RWPE1 (cell line): ENCODE measurements at regions not wholly inside any gene's neighbourhood (a gene's known extent, or its start where the extent isn't known, plus 50 kb on each side); places are given as distances from the start of the nearest gene placed in this dataset.

Source experiments
- CTCF ChIA-PET: fragments of 350-600 bp; sonication (Branson Sonifier 250); formaldehyde crosslinking; extraction: SDS; loops from one replicate; lab custom pipeline; 2021; lab: Yijun Ruan, JAX
- POLR2A ChIA-PET: fragments of 400-600 bp; formaldehyde crosslinking; extraction: SDS; loops from one replicate; lab custom pipeline; 2020; ENCODE audit warnings: antibody characterized with exemption; ENCODE audit not compliant: low non-redundant PET; lab: Yijun Ruan, JAX
- DNase-seq: peaks from one replicate; pipeline ENCODE4 v3.0.0; 2012; ENCODE audit warnings: low spot score
- H3K27ac ChIP-seq: fragments of 450-650 bp; 2 replicates; pipeline ENCODE4 v1.5.1; 2017
- TF ChIP-seq, protein P1 (sequence below): fragments of 450-650 bp; conservative IDR thresholded peaks from 2 replicates; pipeline ENCODE4 v1.5.1; 2017; ENCODE audit warnings: low read depth, mild to moderate bottlenecking

DNA sequence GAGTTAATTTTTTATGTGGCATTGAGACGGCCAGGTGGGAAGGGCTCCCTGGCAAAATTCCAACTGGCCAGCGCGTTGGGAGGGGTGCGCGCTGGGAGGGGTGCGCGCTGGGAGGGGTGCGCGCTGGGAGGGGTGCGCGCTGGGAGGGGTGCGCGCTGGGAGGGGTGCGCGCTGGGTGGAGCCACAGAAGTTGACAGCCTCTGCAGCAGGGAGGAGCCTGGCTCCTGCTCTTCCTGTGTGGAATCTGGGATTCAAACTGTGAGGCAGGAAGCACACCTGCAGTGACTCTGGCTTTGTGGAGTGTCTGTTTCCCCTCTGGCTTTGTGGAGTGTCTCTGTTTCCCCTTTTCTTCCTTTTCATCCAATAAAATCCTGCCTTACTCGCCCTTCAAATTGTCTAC is 147.9 kb upstream of the CBLN2 start:
- CTCF ChIA-PET, result no interaction called here
- DNase-seq, result no peak
- no peak overlapping the region for H3K27ac ChIP-seq
- TF ChIP-seq, protein P1, sequence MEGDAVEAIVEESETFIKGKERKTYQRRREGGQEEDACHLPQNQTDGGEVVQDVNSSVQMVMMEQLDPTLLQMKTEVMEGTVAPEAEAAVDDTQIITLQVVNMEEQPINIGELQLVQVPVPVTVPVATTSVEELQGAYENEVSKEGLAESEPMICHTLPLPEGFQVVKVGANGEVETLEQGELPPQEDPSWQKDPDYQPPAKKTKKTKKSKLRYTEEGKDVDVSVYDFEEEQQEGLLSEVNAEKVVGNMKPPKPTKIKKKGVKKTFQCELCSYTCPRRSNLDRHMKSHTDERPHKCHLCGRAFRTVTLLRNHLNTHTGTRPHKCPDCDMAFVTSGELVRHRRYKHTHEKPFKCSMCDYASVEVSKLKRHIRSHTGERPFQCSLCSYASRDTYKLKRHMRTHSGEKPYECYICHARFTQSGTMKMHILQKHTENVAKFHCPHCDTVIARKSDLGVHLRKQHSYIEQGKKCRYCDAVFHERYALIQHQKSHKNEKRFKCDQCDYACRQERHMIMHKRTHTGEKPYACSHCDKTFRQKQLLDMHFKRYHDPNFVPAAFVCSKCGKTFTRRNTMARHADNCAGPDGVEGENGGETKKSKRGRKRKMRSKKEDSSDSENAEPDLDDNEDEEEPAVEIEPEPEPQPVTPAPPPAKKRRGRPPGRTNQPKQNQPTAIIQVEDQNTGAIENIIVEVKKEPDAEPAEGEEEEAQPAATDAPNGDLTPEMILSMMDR, result no peak
- POLR2A ChIA-PET, result no interaction called here

DNA sequence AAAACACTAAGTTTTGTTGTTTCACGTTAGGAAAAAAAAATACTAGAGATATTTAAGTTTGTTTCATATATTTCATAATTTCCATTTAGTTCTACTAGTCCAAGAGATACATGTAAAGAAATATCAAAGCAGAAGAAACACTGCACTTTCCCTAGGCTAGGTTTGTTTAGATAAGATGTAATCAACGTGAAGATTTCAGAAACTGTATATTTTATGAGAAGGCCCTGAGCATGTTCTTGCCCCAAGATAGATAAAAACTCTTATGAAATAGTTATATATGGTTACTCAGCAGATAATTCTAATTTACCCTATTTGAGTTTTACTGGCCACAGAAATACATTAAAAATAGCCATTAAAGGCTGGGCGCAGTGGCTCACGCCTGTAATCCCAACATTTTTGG is 143.6 kb upstream of the CBLN2 start:
- TF ChIP-seq, protein P1, result no peak
- POLR2A ChIA-PET, result no interaction called here
- DNase-seq, result no peak
- no peak overlapping the region for H3K27ac ChIP-seq
- CTCF ChIA-PET, result no interaction called here

DNA sequence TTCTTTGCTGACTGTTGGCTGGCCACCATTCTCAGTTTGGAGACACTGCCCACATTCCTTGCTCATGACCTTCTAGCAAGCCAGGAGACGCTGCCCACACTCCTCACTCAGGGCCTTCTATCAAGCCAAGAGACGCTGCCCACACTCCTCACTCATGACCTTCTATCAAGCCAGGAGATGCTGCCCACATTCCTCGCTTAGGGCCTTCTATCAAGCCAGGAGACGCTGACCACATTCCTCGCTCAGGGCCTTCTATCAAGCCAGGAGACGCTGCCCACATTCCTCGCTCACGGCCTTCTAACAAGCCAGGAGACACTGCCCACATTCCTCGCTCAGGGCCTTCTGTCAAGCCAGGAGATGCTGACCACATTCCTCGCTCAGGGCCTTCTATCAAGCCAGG is 131.3 kb upstream of the CBLN2 start:
- no peak for DNase-seq
- ChIA-PET POLR2A (no interaction called here), CTCF (no interaction called here)
- no peak overlapping the region for H3K27ac ChIP-seq
- TF ChIP-seq, protein P1, result no peak

DNA sequence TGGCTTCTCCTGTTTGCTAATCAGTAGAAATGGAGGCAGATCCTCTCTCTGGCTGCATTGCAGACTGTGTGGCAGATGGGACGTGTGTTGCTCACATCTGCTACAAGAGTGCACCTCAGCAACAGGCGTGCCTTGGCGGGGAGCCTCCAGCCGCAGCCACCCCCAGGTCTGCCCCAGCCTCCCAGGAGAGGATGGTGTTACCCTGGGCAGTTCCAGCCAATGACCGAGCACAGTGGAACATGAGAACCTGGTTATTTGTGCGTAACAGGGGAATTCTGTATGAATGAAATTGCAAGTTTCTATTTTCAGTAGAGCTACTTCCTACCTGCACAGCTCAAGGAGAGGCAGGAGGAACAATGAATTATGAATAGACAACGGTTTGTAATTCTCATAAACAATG is 130.6 kb upstream of the CBLN2 start:
- TF ChIP-seq, protein P1, result no peak
- CTCF ChIA-PET, result no interaction called here
- POLR2A ChIA-PET, result no interaction called here
- DNase-seq, result no peak
- no peak overlapping the region for H3K27ac ChIP-seq

DNA sequence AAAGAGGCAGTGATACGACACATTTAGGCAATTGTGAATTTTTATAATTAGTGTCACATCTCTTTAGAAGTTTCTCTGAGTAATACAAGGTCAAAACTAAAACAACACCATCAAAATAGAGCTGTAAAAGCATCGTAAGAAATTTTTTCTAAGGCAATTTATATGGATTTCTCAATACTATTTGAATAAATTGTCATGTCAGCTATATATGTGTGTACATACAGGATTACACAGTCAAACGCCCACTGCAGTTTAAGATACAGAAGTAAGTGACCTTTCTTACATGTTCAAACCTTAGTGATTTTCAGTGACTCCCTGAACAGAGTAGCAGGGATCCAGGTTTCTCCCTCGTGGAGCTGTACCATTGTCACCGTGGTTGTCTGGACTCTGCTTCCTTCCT is 129.1 kb upstream of the CBLN2 start:
- H3K27ac ChIP-seq, result no peak overlapping the region
- CTCF ChIA-PET, result no interaction called here
- DNase-seq, result no peak
- POLR2A ChIA-PET, result no interaction called here
- TF ChIP-seq, protein P1, result no peak

DNA sequence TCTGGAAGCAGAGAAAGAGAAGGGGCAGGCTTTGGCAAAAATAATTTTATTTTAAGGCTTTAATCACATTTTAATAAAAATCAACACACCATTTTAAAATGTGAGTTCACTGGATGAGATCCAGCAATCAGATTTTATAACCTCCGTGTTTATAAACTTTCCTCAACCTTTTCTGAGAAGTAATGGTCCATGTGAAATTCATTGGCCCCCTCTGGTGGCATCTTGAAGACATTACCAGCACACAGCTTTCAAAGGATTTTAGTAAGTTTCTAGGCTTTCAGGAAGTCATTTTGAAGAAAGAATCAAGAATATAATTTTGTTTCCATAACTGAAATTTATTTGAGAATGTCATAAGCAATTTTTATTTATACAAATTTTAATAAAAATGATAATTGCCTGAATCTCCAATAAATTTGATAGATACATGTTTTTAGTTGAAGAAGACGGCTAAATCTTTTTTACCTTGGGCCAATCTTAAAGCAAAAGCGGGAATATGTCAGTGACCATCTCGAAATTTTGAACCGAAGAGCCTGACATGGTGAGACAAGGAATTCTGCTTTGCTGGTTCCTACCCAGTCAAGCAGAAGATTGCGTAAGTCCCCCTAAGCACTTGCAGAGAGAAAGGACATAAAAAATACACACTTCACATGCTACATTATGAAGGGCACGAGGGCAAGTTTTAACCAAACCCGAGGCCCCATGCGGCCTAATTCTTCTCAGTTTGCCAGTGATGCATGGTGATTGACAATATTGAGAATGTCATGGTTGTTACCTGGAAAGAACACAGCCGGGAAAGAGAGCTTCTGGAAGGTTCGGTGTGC is 128.4 kb upstream of the CBLN2 start:
- ChIA-PET POLR2A (no interaction called here), CTCF (interaction anchor here (0.6 to 1.0 kb wide), 3 partner anchors 557 to 1769 kb away, joined by 3 read pairs; no protein-coding TSS in a partner anchor)
- peak; percentile 21 for DNase-seq
- H3K27ac ChIP-seq, result no peak overlapping the region
- TF ChIP-seq, protein P1, result peak; percentile 79
